H1 (cell line): ENCODE measurements at regions not wholly inside any gene's neighbourhood (a gene's known extent, or its start where the extent isn't known, plus 50 kb on each side); places are given as distances from the start of the nearest gene placed in this dataset.

ENCODE experiments used
- CTCF ChIA-PET: fragments of 300-600 bp; sonication (Branson Sonifier 250); formaldehyde crosslinking; loops from one replicate; lab custom pipeline; 2021; ENCODE audit not compliant: partially characterized antibody; lab: Charles Lee
- POLR2A ChIA-PET: fragments of 300-600 bp; sonication (Branson Sonifier 250); formaldehyde crosslinking; loops from one replicate; lab custom pipeline; 2021; ENCODE audit warnings: inconsistent platforms; ENCODE audit not compliant: partially characterized antibody; lab: Charles Lee
- DNase-seq, 2 experiments: peaks; one replicate each; pipeline versions ENCODE4 v3.0.0 to v3.0.0-alpha.2; 2010 to 2022; ENCODE audit warnings: low spot score in 2 of 2, low read depth in 1 of 2, mixed read lengths in 1 of 2
- FAIRE-seq: peaks from 2 replicates; lab custom pipeline; 2011; peaks lifted over from hg19 to GRCh38; lab: Jason Lieb, UNC
- H2AFZ ChIP-seq: 2 replicates; pipeline ENCODE4 v1.8.1; 2012; ENCODE audit warnings: low read length, inconsistent platforms
- H2AK5ac ChIP-seq: 2 replicates; pipeline ENCODE4 v1.6.1; 2013; ENCODE audit warnings: low read depth, low read length
- H2BK120ac ChIP-seq: replicated peaks from 2 replicates; pipeline ENCODE3; 2013; ENCODE audit warnings: low read depth, low read length, inconsistent platforms
- H2BK12ac ChIP-seq: 2 replicates; pipeline ENCODE4 v1.6.1; 2013; ENCODE audit warnings: low read depth, low read length
- H2BK15ac ChIP-seq: 2 replicates; pipeline ENCODE4 v1.6.1; 2013; ENCODE audit warnings: low read length
- H2BK20ac ChIP-seq: 2 replicates; pipeline ENCODE4 v1.6.1; 2013; ENCODE audit warnings: low read length
- H2BK5ac ChIP-seq: 2 replicates; pipeline ENCODE4 v1.6.1; 2013; ENCODE audit warnings: low read depth, low read length
- H3K14ac ChIP-seq: 2 replicates; pipeline ENCODE4 v1.6.1; 2013; ENCODE audit warnings: inconsistent platforms; ENCODE audit not compliant: insufficient read length
- H3K18ac ChIP-seq: 2 replicates; pipeline ENCODE4 v1.6.1; 2013; ENCODE audit warnings: low read length; ENCODE audit errors: extremely low read depth
- H3K23ac ChIP-seq: 2 replicates; pipeline ENCODE4 v1.6.1; 2013; ENCODE audit warnings: inconsistent platforms; ENCODE audit not compliant: insufficient read length
- H3K23me2 ChIP-seq: 2 replicates; pipeline ENCODE4 v1.6.1; 2013; ENCODE audit warnings: low read depth, low read length
- H3K27ac ChIP-seq: 2 replicates; pipeline ENCODE4 v1.6.1; 2011; ENCODE audit warnings: low read depth, low read length, inconsistent platforms
- H3K27me3 ChIP-seq, 4 experiments: replicated peaks in 1 of 4; 1 replicate in 1 of 4; 2 replicates in 3 of 4; pipeline versions ENCODE4 v1.6.1 to v1.8.1; 2011 to 2013; ENCODE audit warnings: low read length in 3 of 4, mild to moderate bottlenecking in 3 of 4, inconsistent platforms in 2 of 4, mixed read lengths in 2 of 4, moderate library complexity in 1 of 4; ENCODE audit not compliant: control insufficient read depth in 3 of 4, insufficient read depth in 3 of 4; ENCODE audit errors: extremely low read depth in 1 of 4
- H3K36me3 ChIP-seq, 4 experiments: 2 replicates each; pipeline versions ENCODE4 v1.6.1 to v1.8.1; 2011 to 2013; ENCODE audit warnings: mild to moderate bottlenecking in 4 of 4, low read length in 3 of 4, moderate library complexity in 2 of 4, control low read depth in 1 of 4, inconsistent platforms in 1 of 4; ENCODE audit not compliant: insufficient read depth in 4 of 4, control insufficient read depth in 2 of 4
- H3K4ac ChIP-seq: replicated peaks from 2 replicates; pipeline ENCODE3; 2013; ENCODE audit warnings: low read length, low read depth, mixed read lengths, inconsistent platforms; ENCODE audit not compliant: insufficient read length
- H3K4me1 ChIP-seq, 4 experiments: replicated peaks in 1 of 4; 1 replicate in 1 of 4; 2 replicates in 3 of 4; pipeline versions ENCODE4 v1.6.1 to v1.8.1; 2011 to 2013; ENCODE audit warnings: low read length in 3 of 4, inconsistent platforms in 2 of 4, mixed read lengths in 1 of 4; ENCODE audit not compliant: insufficient read depth in 4 of 4, control insufficient read depth in 3 of 4
- H3K4me2 ChIP-seq, 2 experiments: 2 replicates each; pipeline versions ENCODE4 v1.6.1 to v1.8.1; 2011 to 2013; ENCODE audit warnings: low read depth in 2 of 2, low read length in 2 of 2, control low read depth in 1 of 2, inconsistent platforms in 1 of 2, mild to moderate bottlenecking in 1 of 2; ENCODE audit not compliant: insufficient read depth in 1 of 2
- H3K4me3 ChIP-seq, 4 experiments: fragments of 200-600, 300-600 bp in 1 of 4; sonication (generic), shearing (Covaris generic), sonication (Bioruptor Twin) in 1 of 4; 2 replicates each; pipeline versions ENCODE4 v1.5.1 to v1.8.1; 2011 to 2016; ENCODE audit warnings: low read length in 4 of 4, low read depth in 3 of 4, control low read depth in 2 of 4, inconsistent platforms in 2 of 4, mild to moderate bottlenecking in 2 of 4, mixed read lengths in 1 of 4, moderate library complexity in 1 of 4; ENCODE audit not compliant: insufficient read depth in 2 of 4; ENCODE audit errors: extremely low read depth in 1 of 4
- H3K56ac ChIP-seq: replicated peaks from 2 replicates; pipeline ENCODE3; 2013; ENCODE audit warnings: low read depth, mild to moderate bottlenecking, mixed read lengths, low read length, inconsistent platforms; ENCODE audit not compliant: insufficient read length
- H3K79me1 ChIP-seq: 2 replicates; pipeline ENCODE4 v1.6.1; 2013; ENCODE audit warnings: low read depth, low read length, control low read depth
- H3K79me2 ChIP-seq, 2 experiments: 2 replicates each; pipeline versions ENCODE4 v1.6.1 to v1.8.1; 2012 to 2013; ENCODE audit warnings: low read length in 2 of 2, mild to moderate bottlenecking in 2 of 2, inconsistent platforms in 1 of 2; ENCODE audit not compliant: insufficient read depth in 2 of 2, control insufficient read depth in 1 of 2
- H3K9ac ChIP-seq, 4 experiments: replicated peaks in 1 of 4; 1 replicate in 1 of 4; 2 replicates in 3 of 4; pipeline versions ENCODE4 v1.6.1 to v1.8.1; 2011 to 2013; ENCODE audit warnings: low read depth in 3 of 4, low read length in 3 of 4, control low read depth in 2 of 4, mild to moderate bottlenecking in 2 of 4, moderate library complexity in 2 of 4, inconsistent platforms in 1 of 4; ENCODE audit errors: extremely low read depth in 1 of 4
- H3K9me3 ChIP-seq, 2 experiments: 2 replicates each; pipeline versions ENCODE4 v1.6.1 to v1.8.1; 2012 to 2013; ENCODE audit warnings: mild to moderate bottlenecking in 2 of 2, moderate library complexity in 2 of 2, control low read depth in 1 of 2, inconsistent platforms in 1 of 2, low read depth in 1 of 2, low read length in 1 of 2, mixed read lengths in 1 of 2; ENCODE audit not compliant: insufficient read depth in 2 of 2
- H4K20me1 ChIP-seq, 2 experiments: replicated peaks in 1 of 2; 2 replicates each; pipeline versions ENCODE3 to v1.8.1; 2011 to 2013; ENCODE audit warnings: inconsistent platforms in 2 of 2, low read length in 2 of 2, mild to moderate bottlenecking in 1 of 2; ENCODE audit not compliant: insufficient read depth in 2 of 2, control insufficient read depth in 1 of 2
- H4K5ac ChIP-seq: 2 replicates; pipeline ENCODE4 v1.6.1; 2013; ENCODE audit warnings: low read length, low read depth, mixed read lengths, inconsistent platforms; ENCODE audit not compliant: insufficient read length
- H4K8ac ChIP-seq: 2 replicates; pipeline ENCODE4 v1.8.0; 2013; ENCODE audit warnings: mild to moderate bottlenecking, moderate library complexity, low read length, inconsistent platforms; ENCODE audit not compliant: insufficient read depth; ENCODE audit errors: extremely low read depth
- H4K91ac ChIP-seq: replicated peaks from 2 replicates; pipeline ENCODE3; 2013; ENCODE audit warnings: low read length, mixed read lengths, inconsistent platforms; ENCODE audit not compliant: insufficient read length
- ASH2L ChIP-seq: fragments of 200-600, 300-600 bp; sonication (generic); IDR thresholded peaks from one replicate; pipeline ENCODE4 v1.7.1; 2017; ENCODE audit warnings: low read length
- BACH1 ChIP-seq: IDR thresholded peaks from 2 replicates; pipeline ENCODE4 v1.6.1; 2012; ENCODE audit warnings: low read length, improper control_type of control experiment
- CHD1 ChIP-seq: IDR thresholded peaks from 2 replicates; pipeline ENCODE4 v1.6.1; 2012; ENCODE audit warnings: low read depth, low read length, improper control_type of control experiment
- CREB1 ChIP-seq: IDR thresholded peaks from 2 replicates; pipeline ENCODE4 v1.6.1; 2012; ENCODE audit warnings: inconsistent platforms
- EP300 ChIP-seq, 2 experiments: IDR thresholded peaks; 1 replicate in 1 of 2; 2 replicates in 1 of 2; pipeline ENCODE4 v1.6.1; 2011 to 2012; ENCODE audit warnings: low read depth in 2 of 2, low read length in 2 of 2, mild to moderate bottlenecking in 2 of 2, borderline replicate concordance in 1 of 2, inconsistent platforms in 1 of 2, moderate library complexity in 1 of 2
- PHF8 ChIP-seq: fragments of 200-600 bp; sonication (generic); conservative IDR thresholded peaks from 2 replicates; pipeline ENCODE4 v1.7.1; 2012; ENCODE audit warnings: low read depth, mild to moderate bottlenecking, inconsistent platforms, low read length, moderate library complexity
- POU5F1 ChIP-seq: IDR thresholded peaks from 2 replicates; pipeline ENCODE4 v1.6.1; 2011; ENCODE audit warnings: low read depth, mild to moderate bottlenecking, low read length, moderate library complexity
- TAF1 ChIP-seq: IDR thresholded peaks from 2 replicates; pipeline ENCODE4 v1.6.1; 2011; ENCODE audit warnings: mild to moderate bottlenecking, low read depth, low read length
- WGBS, 2 experiments: shearing (Covaris generic) in 1 of 2; methylation state at CpG; one replicate each; pipeline versions ENCODE4 v1.1.6 to v1.1.7; 2013 to 2015; ENCODE audit warnings: low lambda C conversion rate in 2 of 2, mixed read lengths in 2 of 2, inconsistent platforms in 1 of 2, low coverage in 1 of 2, missing lambda C conversion rate in 1 of 2; ENCODE audit not compliant: insufficient replicate concordance in 2 of 2, insufficient coverage in 1 of 2, insufficient read length in 1 of 2; ENCODE audit errors: extremely low coverage in 1 of 2, missing lambda C conversion rate in 1 of 2; 5-methylcytosine and 5-hydroxymethylcytosine counted together

- no peaks in the 10 kb centered on the region for H3K9me3 ChIP-seq
- no peak overlapping the region for H2BK5ac ChIP-seq
- H4K5ac ChIP-seq = no peak overlapping the region
- no peak for TF ChIP-seq PHF8
- no peak for TF ChIP-seq CREB1
- no peak for TF ChIP-seq EP300 (IDR thresholded peaks at IDR 0.05; ENCODE audit: borderline replicate concordance in 1 of 2, low read depth in 2 of 2, low read length in 2 of 2)
- no peak for TF ChIP-seq CHD1
- no peak for TF ChIP-seq TAF1
- no peak for TF ChIP-seq BACH1
- TF ChIP-seq ASH2L = no peak
- TF ChIP-seq POU5F1 = no peak
- ChIA-PET POLR2A (no interaction called here), CTCF (no interaction called here)
- no peaks in the 10 kb centered on the region for H3K79me2 ChIP-seq
- no peaks in the 10 kb centered on the region for H3K36me3 ChIP-seq
- no peak overlapping the region for H3K14ac ChIP-seq
- H2BK12ac ChIP-seq = no peak overlapping the region
- no peak overlapping the region for H2BK15ac ChIP-seq
- H2AFZ ChIP-seq = no peak overlapping the region
- DNase-seq (no peak), FAIRE-seq (no peak)
- no peaks in the 10 kb centered on the region for H3K27me3 ChIP-seq
- H3K4me1 ChIP-seq = no peaks in the 10 kb centered on the region
- 73% methylated on average over 2 of the region's 2 CpGs; no CpG with 5 or more reads in 1 of the 2 experiments for WGBS, 2 experiments
- no peak overlapping the region for H3K4ac ChIP-seq
- no peaks in the 10 kb centered on the region for H3K23me2 ChIP-seq
- H4K91ac ChIP-seq = no peak overlapping the region
- no peak overlapping the region for H2BK120ac ChIP-seq
- H3K56ac ChIP-seq = no peak overlapping the region
- no peak overlapping the region for H3K18ac ChIP-seq
- H3K27ac ChIP-seq = no peak overlapping the region
- H2BK20ac ChIP-seq = no peak overlapping the region
- no peak overlapping the region for H2AK5ac ChIP-seq
- H3K9ac ChIP-seq = no peak overlapping the region
- H3K79me1 ChIP-seq = no peaks in the 10 kb centered on the region
- H3K4me2 ChIP-seq = no peak overlapping the region
- H4K8ac ChIP-seq = no peak overlapping the region
- H4K20me1 ChIP-seq = no peaks in the 10 kb centered on the region
- H3K4me3 ChIP-seq = no peak overlapping the region
- H3K23ac ChIP-seq = no peak overlapping the region
These were observed 167.1 kb downstream of the SNX19 start for GRCh38 chr11:130749216-130749615.
